Hematopoietic multipotent progenitor cell (in vitro differentiated cells): ENCODE measurements at regions not wholly inside any gene's neighbourhood (a gene's known extent, or its start where the extent isn't known, plus 50 kb on each side); places are given as distances from the start of the nearest gene placed in this dataset. TPM values are rescaled to one million over a fixed set of nuclear protein-coding genes. Genes with fewer than 3 reads are reported as not detected.
A peak's percentile ranks its signal among the peaks of the same experiment; 100 is the strongest.

Experiments
- DNase-seq, 3 donors: peaks; one replicate each; pipeline ENCODE4 v3.0.0-alpha.2; 2011 to 2015; ENCODE audit warnings: low read depth in 2 of 3, low spot score in 2 of 3
- small RNA-seq: library from RNA; depleted of rRNA; stranded (forward); fragments of <200 nt; gene quantifications from one replicate; pipeline ENCODE3, GENCODE V24; 2012

- DNase-seq = no peak
Measured at GRCh38 chr10:31587691-31588090, 268.7 kb downstream of the ZEB1 start.

- DNase-seq = peak in 2 of 3 donors; percentile 81 to 91
Measured at GRCh38 chr10:31586723-31587638, 268.0 kb downstream of the ZEB1 start.

- no peak for DNase-seq
Measured at GRCh38 chr10:31584876-31585275, 265.9 kb downstream of the ZEB1 start.

- DNase-seq = no peak
Measured at GRCh38 chr10:31584098-31584631, 265.1 kb downstream of the ZEB1 start.

GRCh38 chr10:31583293-31583692 is 264.3 kb downstream of the ZEB1 start:
- no peak for DNase-seq

GRCh38 chr10:31582365-31583052 is 263.5 kb downstream of the ZEB1 start:
- peak in 2 of 3 donors; percentile 44 to 73 for DNase-seq

GRCh38 chr10:31581741-31582323 is 262.8 kb downstream of the ZEB1 start:
- peak in 2 of 3 donors; percentile 80 to 87 for DNase-seq

GRCh38 chr10:31580646-31581045 is 261.6 kb downstream of the ZEB1 start:
- no peak for DNase-seq

Small RNA genes lying in the stretch of these regions (small RNA-seq; reads per million reads assigned to genes)
- gene AL161935.2 = not detected
